ENCODE measurements at regions not wholly inside any gene's neighbourhood (a gene's known extent, or its start where the extent isn't known, plus 50 kb on each side); places are given as distances from the start of the nearest gene placed in this dataset.

- DNase-seq (ENCODE audit: low read depth), result no peak
- no peak for TF ChIP-seq CTCF (IDR thresholded peaks at IDR 0.05; ENCODE audit: control insufficient read depth, extremely low read depth, insufficient read depth)
- no peak overlapping the region for H3K4me3 ChIP-seq (ENCODE audit: low read depth, low read length)
Measured at GRCh38 chr18:60120231-60120750, 220.5 kb downstream of the PMAIP1 start.

DNA sequence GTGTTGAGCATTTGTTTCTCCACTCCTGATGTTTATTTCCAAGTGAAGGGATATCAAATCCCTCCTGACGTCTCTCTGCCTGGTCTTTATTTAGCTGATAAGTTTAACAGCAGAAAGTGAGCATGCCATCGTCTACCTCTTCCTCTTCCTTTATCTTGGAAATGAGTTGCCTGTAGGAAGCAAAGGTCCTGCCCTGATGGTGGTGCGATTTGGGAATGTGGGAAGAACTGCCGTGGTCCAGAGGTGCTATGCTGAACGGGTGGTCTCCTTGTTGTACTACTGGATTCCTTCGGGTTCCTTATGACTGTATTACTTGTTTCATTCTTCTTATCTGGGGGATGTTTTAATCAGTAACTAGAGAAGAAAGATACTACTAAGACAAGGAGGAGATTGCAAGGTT lies 217.5 kb downstream of the PMAIP1 start:
- DNase-seq (ENCODE audit: low read depth), result no peak
- no peak for TF ChIP-seq CTCF (IDR thresholded peaks at IDR 0.05; ENCODE audit: control insufficient read depth, extremely low read depth, insufficient read depth)

GRCh38 chr18:60113396-60113795 lies 213.6 kb downstream of the PMAIP1 start:
- no peak for TF ChIP-seq CTCF (IDR thresholded peaks at IDR 0.05; ENCODE audit: control insufficient read depth, extremely low read depth, insufficient read depth)
- DNase-seq (ENCODE audit: low read depth), result no peak
- H3K4me3 ChIP-seq (ENCODE audit: low read depth, low read length), result no peak overlapping the region

More for the DNA sequence above, 217.5 kb downstream of the PMAIP1 start:
- H3K4me3 ChIP-seq (ENCODE audit: low read depth, low read length), result no peak overlapping the region

DNA sequence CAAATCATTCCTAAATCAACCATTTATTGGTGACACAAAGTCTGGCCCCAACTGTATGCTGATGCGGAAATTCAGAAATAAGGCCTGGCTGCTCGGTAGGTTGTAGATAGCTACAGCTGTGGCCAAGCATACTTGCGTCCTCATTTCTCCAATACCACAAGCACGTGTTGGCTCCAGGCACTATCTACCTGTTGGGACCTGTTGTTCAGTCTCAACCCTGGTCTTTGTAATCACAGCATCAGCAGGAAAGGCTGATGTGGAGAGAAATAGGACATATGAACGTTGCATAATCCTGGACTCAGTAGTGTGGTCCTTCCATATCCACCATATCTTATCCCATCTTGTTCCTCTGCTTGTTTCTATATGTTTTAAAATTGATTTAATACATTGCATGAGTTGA lies 212.6 kb downstream of the PMAIP1 start:
- DNase-seq (ENCODE audit: low read depth), result no peak
- TF ChIP-seq CTCF (IDR thresholded peaks at IDR 0.05; ENCODE audit: control insufficient read depth, extremely low read depth, insufficient read depth), result no peak
- H3K4me3 ChIP-seq (ENCODE audit: low read depth, low read length), result no peak overlapping the region

DNA sequence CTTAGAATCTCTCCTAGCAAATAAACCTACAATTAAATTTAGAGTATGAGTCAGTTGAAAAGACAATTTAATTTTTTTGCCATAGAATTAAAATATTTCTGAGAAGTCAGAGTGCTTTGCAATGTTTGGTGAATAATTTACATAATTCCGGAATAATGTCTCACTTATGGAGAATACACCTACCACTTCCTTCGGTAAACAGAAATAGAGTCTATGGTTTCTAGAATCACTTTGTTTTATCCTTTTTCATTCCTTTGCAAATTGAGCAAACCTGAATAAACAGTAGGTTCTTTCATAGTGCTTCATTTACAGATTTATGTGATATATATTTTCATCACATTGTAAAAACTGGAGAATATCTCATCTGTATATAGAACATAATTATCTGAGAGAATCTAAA lies 211.7 kb downstream of the PMAIP1 start:
- no peak for DNase-seq (ENCODE audit: low read depth)
- TF ChIP-seq CTCF (IDR thresholded peaks at IDR 0.05; ENCODE audit: control insufficient read depth, extremely low read depth, insufficient read depth), result no peak
- H3K4me3 ChIP-seq (ENCODE audit: low read depth, low read length), result no peak overlapping the region

- no peak for DNase-seq (ENCODE audit: low read depth)
- no peak for TF ChIP-seq CTCF (IDR thresholded peaks at IDR 0.05; ENCODE audit: control insufficient read depth, extremely low read depth, insufficient read depth)
- no peak overlapping the region for H3K4me3 ChIP-seq (ENCODE audit: low read depth, low read length)
Measured at GRCh38 chr18:60110836-60111235, 211.0 kb downstream of the PMAIP1 start.

DNA sequence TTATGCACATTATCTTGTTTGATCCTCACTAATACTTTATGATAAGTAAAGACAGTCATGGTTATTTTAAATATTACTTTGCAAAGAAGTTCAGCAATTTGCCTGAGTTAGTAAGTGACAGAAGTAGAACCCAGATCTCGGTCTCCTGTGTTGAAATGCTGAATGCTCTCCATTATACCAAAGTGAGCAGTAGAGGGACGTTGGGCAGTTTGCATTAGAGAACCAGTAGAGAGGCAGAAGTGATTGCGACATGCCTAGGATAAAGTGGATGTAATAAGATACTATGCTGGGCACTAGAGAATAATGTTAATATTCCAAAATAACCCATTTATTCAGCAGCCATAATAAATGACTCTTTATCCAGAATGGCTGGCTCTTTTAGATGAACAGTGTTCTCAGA lies 201.0 kb downstream of the PMAIP1 start:
- no peak for DNase-seq (ENCODE audit: low read depth)
- TF ChIP-seq CTCF (IDR thresholded peaks at IDR 0.05; ENCODE audit: control insufficient read depth, extremely low read depth, insufficient read depth), result no peak
- H3K4me3 ChIP-seq (ENCODE audit: low read depth, low read length), result no peak overlapping the region
